Liver (tissue), 8 donors: ENCODE measurements at regions not wholly inside any gene's neighbourhood (a gene's known extent, or its start where the extent isn't known, plus 50 kb on each side); places are given as distances from the start of the nearest gene placed in this dataset.

ENCODE experiments used
- DNase-seq: peaks from one replicate; pipeline ENCODE4 v3.0.0-alpha.2; 2017; ENCODE audit warnings: low spot score
- H3K27ac ChIP-seq, 2 donors: one replicate each; pipeline ENCODE4 v1.7.0; 2013; ENCODE audit warnings: inconsistent platforms in 2 of 2, low read length in 2 of 2, control low read depth in 1 of 2, low read depth in 1 of 2, mild to moderate bottlenecking in 1 of 2
- H3K27me3 ChIP-seq, 4 donors: one replicate each; pipeline versions ENCODE4 v1.6.1 to v1.7.0; 2013; ENCODE audit warnings: low read length in 3 of 4, inconsistent platforms in 1 of 4, mild to moderate bottlenecking in 1 of 4, moderate library complexity in 1 of 4; ENCODE audit not compliant: control insufficient read depth in 4 of 4, insufficient read depth in 4 of 4
- H3K36me3 ChIP-seq, 4 donors: one replicate each; pipeline versions ENCODE4 v1.6.1 to v1.7.0; 2013; ENCODE audit warnings: low read length in 3 of 4, mild to moderate bottlenecking in 3 of 4, low read depth in 1 of 4, moderate library complexity in 1 of 4; ENCODE audit not compliant: control insufficient read depth in 4 of 4, insufficient read depth in 3 of 4
- H3K4me1 ChIP-seq, 4 donors: one replicate each; pipeline versions ENCODE4 v1.6.1 to v1.7.0; 2013; ENCODE audit warnings: low read length in 3 of 4, mild to moderate bottlenecking in 3 of 4, moderate library complexity in 1 of 4; ENCODE audit not compliant: control insufficient read depth in 4 of 4, insufficient read depth in 4 of 4
- H3K4me3 ChIP-seq, 3 donors: one replicate each; pipeline versions ENCODE4 v1.6.1 to v1.7.0; 2013; ENCODE audit warnings: low read length in 3 of 3, control low read depth in 1 of 3, low read depth in 1 of 3, mild to moderate bottlenecking in 1 of 3
- H3K9ac ChIP-seq, 2 donors: one replicate each; pipeline ENCODE4 v1.7.0; 2013; ENCODE audit warnings: low read length in 2 of 2, mild to moderate bottlenecking in 2 of 2, moderate library complexity in 2 of 2, control low read depth in 1 of 2, low read depth in 1 of 2
- H3K9me3 ChIP-seq, 4 donors: one replicate each; pipeline versions ENCODE4 v1.6.1 to v1.7.0; 2013; ENCODE audit warnings: low read length in 3 of 4; ENCODE audit not compliant: control insufficient read depth in 4 of 4
- ATF3 ChIP-seq: IDR thresholded peaks from 2 replicates; pipeline ENCODE4 v1.6.1; 2016; ENCODE audit warnings: antibody characterized with exemption
- CTCF ChIP-seq: fragments of 150-350 bp; IDR thresholded peaks from 2 replicates; pipeline ENCODE4 v1.5.1; 2017; ENCODE audit warnings: improper control_type of control experiment, low read depth, low read length; ENCODE audit not compliant: missing input control
- EGR1 ChIP-seq, 2 donors: IDR thresholded peaks; 2 replicates each; pipeline ENCODE4 v1.6.1; 2016 to 2018; ENCODE audit warnings: antibody characterized with exemption in 2 of 2, low read depth in 2 of 2
- FOXA1 ChIP-seq: IDR thresholded peaks from 2 replicates; pipeline ENCODE4 v1.6.1; 2016; ENCODE audit warnings: antibody characterized with exemption
- FOXA2 ChIP-seq: IDR thresholded peaks from 2 replicates; pipeline ENCODE4 v1.6.1; 2016; ENCODE audit warnings: antibody characterized with exemption
- GABPA ChIP-seq, 2 donors: IDR thresholded peaks in 1 of 2; conservative IDR thresholded peaks in 1 of 2; 2 replicates each; pipeline ENCODE4 v1.6.1; 2016; ENCODE audit warnings: antibody characterized with exemption in 2 of 2, mild to moderate bottlenecking in 1 of 2, moderate library complexity in 1 of 2
- HNF4A ChIP-seq, 2 donors: conservative IDR thresholded peaks; 2 replicates each; pipeline ENCODE4 v1.6.1; 2016; ENCODE audit warnings: antibody characterized with exemption in 2 of 2, mild to moderate bottlenecking in 2 of 2
- HNF4G ChIP-seq: IDR thresholded peaks from 2 replicates; pipeline ENCODE4 v1.6.1; 2016; ENCODE audit warnings: antibody characterized with exemption
- MAX ChIP-seq: IDR thresholded peaks from 2 replicates; pipeline ENCODE4 v1.6.1; 2016; ENCODE audit warnings: antibody characterized with exemption
- REST ChIP-seq: IDR thresholded peaks from 2 replicates; pipeline ENCODE4 v1.6.1; 2016; ENCODE audit warnings: antibody characterized with exemption, mild to moderate bottlenecking
- RXRA ChIP-seq, 2 donors: IDR thresholded peaks; 2 replicates each; pipeline ENCODE4 v1.6.1; 2017 to 2018; ENCODE audit warnings: antibody characterized with exemption in 2 of 2, mild to moderate bottlenecking in 1 of 2
- SP1 ChIP-seq: IDR thresholded peaks from 2 replicates; pipeline ENCODE4 v1.6.1; 2018; ENCODE audit warnings: antibody characterized with exemption, mild to moderate bottlenecking
- YY1 ChIP-seq: IDR thresholded peaks from 2 replicates; pipeline ENCODE4 v1.6.1; 2016; ENCODE audit warnings: antibody characterized with exemption, mild to moderate bottlenecking
- WGBS: extraction: QIAGEN DNeasy Blood & Tissue Kit; methylation state at CpG from one replicate; pipeline ENCODE4 v1.1.7; 2013; 5-methylcytosine and 5-hydroxymethylcytosine counted together
- donor health status: healthy.
- donor health status: healthy.
- donor health status: healthy.
- donor health status: healthy.
- donor health status: healthy.

GRCh38 chr15:88397506-88397905 is 69.7 kb downstream of the MRPL46 start:
- 86% methylated on average over 6 of the region's 6 CpGs for WGBS

GRCh38 chr15:88395872-88396781 is 71.1 kb downstream of the MRPL46 start:
- Histone ChIP-seq H3K9me3 (no peaks in the 10 kb centered on the region), H3K27me3 (no peaks in the 10 kb centered on the region), H3K4me3 (no peak overlapping the region), H3K36me3 (no peaks in the 10 kb centered on the region), H3K4me1 (no peaks in the 10 kb centered on the region), H3K9ac (no peak overlapping the region), H3K27ac (no peak overlapping the region)
- WGBS, result 79% methylated on average over 6 of the region's 6 CpGs
- DNase-seq, result no peak
- no peak for TF ChIP-seq CTCF
- no peak for TF ChIP-seq EGR1 (IDR thresholded peaks at IDR 0.05; ENCODE audit: low read depth in 2 of 2)
- no peak for TF ChIP-seq SP1
- TF ChIP-seq FOXA2, result no peak
- no peak for TF ChIP-seq ATF3
- TF ChIP-seq MAX, result no peak
- no peak for TF ChIP-seq FOXA1
- TF ChIP-seq GABPA (IDR thresholded peaks at IDR 0.05 in 1 of 2, conservative IDR thresholded peaks at IDR 0.05 in 1 of 2), result no peak
- no peak for TF ChIP-seq HNF4G
- no peak for TF ChIP-seq YY1
- no peak for TF ChIP-seq RXRA (IDR thresholded peaks at IDR 0.05)
- no peak for TF ChIP-seq HNF4A (conservative IDR thresholded peaks at IDR 0.05)

More at GRCh38 chr15:88397506-88397905, 69.7 kb downstream of the MRPL46 start:
- Histone ChIP-seq H3K9me3 (no peaks in the 10 kb centered on the region), H3K36me3 (no peaks in the 10 kb centered on the region), H3K27me3 (no peaks in the 10 kb centered on the region), H3K4me1 (no peaks in the 10 kb centered on the region), H3K9ac (no peak overlapping the region), H3K4me3 (no peak overlapping the region), H3K27ac (no peak overlapping the region)
- DNase-seq, result no peak
- TF ChIP-seq REST, result no peak
- no peak for TF ChIP-seq MAX
- TF ChIP-seq CTCF, result no peak
